PC-9 (cell line): ENCODE measurements at regions not wholly inside any gene's neighbourhood (a gene's known extent, or its start where the extent isn't known, plus 50 kb on each side); places are given as distances from the start of the nearest gene placed in this dataset.
"Not testable (repeated sequence)": the region's sequence is repeated elsewhere in the genome, so short reads cannot be mapped to it uniquely, and the experiment has no call there.

Experiments
- BruUV-seq: library from RNA; stranded (reverse); fragments of 400-500 nt; replicated peaks from 2 replicates; lab custom pipeline; 2021; lab: Mats Ljungman, UMichigan
- CTCF ChIA-PET: fragments of 300-600 bp; sonication (Branson Sonifier 250); formaldehyde crosslinking; loops from one replicate; lab custom pipeline; 2022; ENCODE audit warnings: antibody characterized with exemption; lab: Charles Lee
- POLR2A ChIA-PET: fragments of 300-600 bp; sonication (Branson Sonifier 250); formaldehyde crosslinking; loops from one replicate; lab custom pipeline; 2022; ENCODE audit warnings: antibody characterized with exemption; ENCODE audit not compliant: unreplicated experiment; lab: Charles Lee
- DNase-seq, 2 experiments: peaks; one replicate each; pipeline versions ENCODE4 v3.0.0 to v3.0.0-alpha.2; 2015 to 2022; ENCODE audit warnings: mixed read lengths in 1 of 2
- H2AFZ ChIP-seq: fragments of 200-600 bp; sonication (generic); 2 replicates; pipeline ENCODE4 v1.8.1; 2017; ENCODE audit warnings: antibody characterized with exemption
- H3F3A ChIP-seq: fragments of 200-600 bp; sonication (generic); 2 replicates; pipeline ENCODE4 v1.8.1; 2017; ENCODE audit warnings: antibody characterized with exemption, mild to moderate bottlenecking, low read depth; ENCODE audit not compliant: insufficient read depth
- H3K27ac ChIP-seq: fragments of 200-600 bp; sonication (generic); 2 replicates; pipeline ENCODE4 v1.6.1; 2016; ENCODE audit warnings: mixed run types
- H3K27me3 ChIP-seq: fragments of 200-600 bp; sonication (generic); 2 replicates; pipeline ENCODE4 v1.6.1; 2016; ENCODE audit warnings: low read depth, mixed run types; ENCODE audit not compliant: insufficient read depth
- H3K36me3 ChIP-seq: fragments of 200-600 bp; sonication (generic); 2 replicates; pipeline ENCODE4 v1.6.1; 2016; ENCODE audit warnings: low read depth, mixed run types
- H3K4me1 ChIP-seq: fragments of 200-600 bp; sonication (generic); replicated peaks from 2 replicates; pipeline ENCODE4 v1.6.1; 2016; ENCODE audit warnings: mixed run types; ENCODE audit not compliant: insufficient read depth
- H3K4me2 ChIP-seq: fragments of 200-600 bp; sonication (generic); 2 replicates; pipeline ENCODE4 v1.6.1; 2017; ENCODE audit warnings: mixed run types
- H3K4me3 ChIP-seq: fragments of 200-600 bp; sonication (generic); 2 replicates; pipeline ENCODE4 v1.6.1; 2016; ENCODE audit warnings: mixed run types
- H3K79me2 ChIP-seq: fragments of 200-600 bp; sonication (generic); 2 replicates; pipeline ENCODE4 v1.6.1; 2017; ENCODE audit warnings: low read depth, mixed run types
- H3K9me2 ChIP-seq: fragments of 200-600 bp; sonication (generic); 2 replicates; pipeline ENCODE4 v1.8.1; 2017; ENCODE audit warnings: mild to moderate bottlenecking; ENCODE audit not compliant: insufficient read depth
- H3K9me3 ChIP-seq: fragments of 200-600 bp; sonication (generic); 2 replicates; pipeline ENCODE4 v1.8.1; 2016; ENCODE audit warnings: low read depth; ENCODE audit not compliant: insufficient read depth
- H4K20me1 ChIP-seq: fragments of 200-600 bp; sonication (generic); 2 replicates; pipeline ENCODE4 v1.8.1; 2017; ENCODE audit not compliant: insufficient read depth
- EZH2 ChIP-seq: fragments of 200-600 bp; sonication (generic); IDR thresholded peaks from 2 replicates; pipeline ENCODE4 v1.8.0; 2017; ENCODE audit warnings: antibody characterized with exemption, low read depth
- intact Hi-C: fragments of 100-400 bp; cut with micrococcal nuclease; formaldehyde crosslinking; loops from one replicate; pipeline ENCODE4 v1.10.0; 2022; ENCODE audit not compliant: unreplicated experiment
- TF ChIP-seq, protein P1 (sequence below): fragments of 200-600 bp; sonication (generic); conservative IDR thresholded peaks from 2 replicates; pipeline ENCODE4 v1.6.1; 2017; ENCODE audit warnings: mixed run types, antibody characterized with exemption, mild to moderate bottlenecking, moderate library complexity

DNA sequence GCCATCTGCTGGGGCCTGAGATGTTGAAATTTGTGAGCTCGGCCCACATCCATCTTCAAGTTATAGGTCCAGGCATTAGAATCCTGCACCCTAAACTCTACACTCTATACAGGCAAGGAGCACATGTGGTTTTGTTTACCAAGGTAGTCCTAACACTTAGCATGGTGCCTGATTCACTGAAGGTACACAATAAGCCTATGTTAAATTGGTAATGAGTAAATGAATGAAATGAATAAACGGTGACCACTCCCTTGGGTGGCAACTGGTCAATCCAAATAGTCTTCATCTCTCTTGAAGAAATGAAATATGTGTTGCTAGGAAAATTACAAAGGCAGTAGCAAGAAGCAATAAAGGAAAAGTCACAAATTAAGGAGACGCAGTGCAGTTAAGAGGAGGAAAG, 359.3 kb upstream of the UBE2E2 start:
- Histone ChIP-seq H3K79me2 (no peaks in the 10 kb centered on the region), H3K4me2 (no peak overlapping the region), H3K27ac (no peak overlapping the region), H3K36me3 (no peaks in the 10 kb centered on the region), H3K9me2 (0 out of 2 replicates have a peak, but pooled peaks cover 5% of the 10 kb centered on the region), H3K27me3 (no peaks in the 10 kb centered on the region), H4K20me1 (no peaks in the 10 kb centered on the region), H3K4me3 (no peak overlapping the region), H2AFZ (no peak overlapping the region), H3F3A (no peaks in the 10 kb centered on the region), H3K9me3 (no peaks in the 10 kb centered on the region), H3K4me1 (no peaks in the 10 kb centered on the region)
- no peak for DNase-seq
- no TSS peak for BruUV-seq
- TF ChIP-seq EZH2 = no peak
- TF ChIP-seq, protein P1, sequence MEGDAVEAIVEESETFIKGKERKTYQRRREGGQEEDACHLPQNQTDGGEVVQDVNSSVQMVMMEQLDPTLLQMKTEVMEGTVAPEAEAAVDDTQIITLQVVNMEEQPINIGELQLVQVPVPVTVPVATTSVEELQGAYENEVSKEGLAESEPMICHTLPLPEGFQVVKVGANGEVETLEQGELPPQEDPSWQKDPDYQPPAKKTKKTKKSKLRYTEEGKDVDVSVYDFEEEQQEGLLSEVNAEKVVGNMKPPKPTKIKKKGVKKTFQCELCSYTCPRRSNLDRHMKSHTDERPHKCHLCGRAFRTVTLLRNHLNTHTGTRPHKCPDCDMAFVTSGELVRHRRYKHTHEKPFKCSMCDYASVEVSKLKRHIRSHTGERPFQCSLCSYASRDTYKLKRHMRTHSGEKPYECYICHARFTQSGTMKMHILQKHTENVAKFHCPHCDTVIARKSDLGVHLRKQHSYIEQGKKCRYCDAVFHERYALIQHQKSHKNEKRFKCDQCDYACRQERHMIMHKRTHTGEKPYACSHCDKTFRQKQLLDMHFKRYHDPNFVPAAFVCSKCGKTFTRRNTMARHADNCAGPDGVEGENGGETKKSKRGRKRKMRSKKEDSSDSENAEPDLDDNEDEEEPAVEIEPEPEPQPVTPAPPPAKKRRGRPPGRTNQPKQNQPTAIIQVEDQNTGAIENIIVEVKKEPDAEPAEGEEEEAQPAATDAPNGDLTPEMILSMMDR = no peak
- CTCF ChIA-PET = no interaction called here
- intact Hi-C loops = no loop called here
- POLR2A ChIA-PET = no interaction called here

DNA sequence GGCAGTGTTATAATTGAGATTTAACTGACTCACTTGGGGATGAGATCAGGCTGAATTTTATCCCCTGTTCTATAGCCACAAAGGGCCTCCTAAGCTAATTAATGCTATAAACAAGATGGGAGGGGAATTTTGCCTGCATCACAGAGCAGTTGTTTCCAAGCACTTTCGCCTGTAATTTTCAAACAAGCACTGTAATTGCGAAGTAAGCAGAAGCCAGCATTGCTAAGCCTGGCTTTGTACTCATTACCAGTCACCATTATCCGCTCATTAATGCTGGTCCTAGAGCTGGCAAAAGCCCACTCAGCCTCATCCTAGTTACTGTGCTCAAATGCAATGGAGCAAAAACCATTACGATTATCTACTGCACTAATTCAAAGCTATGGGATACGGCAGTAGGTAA, 356.6 kb upstream of the UBE2E2 start:
- H3K4me3 ChIP-seq = no peak overlapping the region
- intact Hi-C loops = no loop called here
- no peak overlapping the region for H2AFZ ChIP-seq
- POLR2A ChIA-PET = no interaction called here
- no peaks in the 10 kb centered on the region for H3K4me1 ChIP-seq
- H3K9me2 ChIP-seq = no peaks in the 10 kb centered on the region
- no peaks in the 10 kb centered on the region for H3K27me3 ChIP-seq
- H3K36me3 ChIP-seq = no peaks in the 10 kb centered on the region
- H3K27ac ChIP-seq = no peak overlapping the region
- no TSS peak for BruUV-seq
- no peak for DNase-seq
- no peaks in the 10 kb centered on the region for H3F3A ChIP-seq
- no peaks in the 10 kb centered on the region for H4K20me1 ChIP-seq
- no peaks in the 10 kb centered on the region for H3K9me3 ChIP-seq
- CTCF ChIA-PET = no interaction called here
- H3K79me2 ChIP-seq = no peaks in the 10 kb centered on the region
- TF ChIP-seq EZH2 = no peak
- H3K4me2 ChIP-seq = no peak overlapping the region

DNA sequence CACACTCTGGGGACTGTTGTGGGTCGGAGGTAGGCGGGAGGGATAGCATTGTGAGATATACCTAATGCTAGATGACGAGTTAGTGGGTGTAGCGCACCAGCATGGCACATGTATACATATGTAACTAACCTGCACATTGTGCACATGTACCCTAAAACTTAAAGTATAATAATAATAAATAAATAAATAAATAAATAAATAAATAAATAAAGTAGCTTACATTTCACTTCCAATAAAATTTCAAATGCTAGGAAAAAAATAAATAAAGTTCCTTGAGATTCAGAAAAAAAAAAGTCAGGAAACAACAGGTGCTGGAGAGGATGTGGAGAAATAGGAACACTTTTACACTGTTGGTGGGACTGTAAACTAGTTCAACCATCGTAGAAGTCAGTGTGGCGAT, 353.5 kb upstream of the UBE2E2 start:
- BruUV-seq, H3K27me3 ChIP-seq, CTCF ChIA-PET, H3K4me1 ChIP-seq, POLR2A ChIA-PET, H3K9me2 ChIP-seq, H3K36me3 ChIP-seq, H3K4me2 ChIP-seq, H3K4me3 ChIP-seq, H3F3A ChIP-seq, H3K27ac ChIP-seq, DNase-seq, H3K9me3 ChIP-seq, H3K79me2 ChIP-seq, H4K20me1 ChIP-seq, H2AFZ ChIP-seq, intact Hi-C loops: not testable (repeated sequence)

DNA sequence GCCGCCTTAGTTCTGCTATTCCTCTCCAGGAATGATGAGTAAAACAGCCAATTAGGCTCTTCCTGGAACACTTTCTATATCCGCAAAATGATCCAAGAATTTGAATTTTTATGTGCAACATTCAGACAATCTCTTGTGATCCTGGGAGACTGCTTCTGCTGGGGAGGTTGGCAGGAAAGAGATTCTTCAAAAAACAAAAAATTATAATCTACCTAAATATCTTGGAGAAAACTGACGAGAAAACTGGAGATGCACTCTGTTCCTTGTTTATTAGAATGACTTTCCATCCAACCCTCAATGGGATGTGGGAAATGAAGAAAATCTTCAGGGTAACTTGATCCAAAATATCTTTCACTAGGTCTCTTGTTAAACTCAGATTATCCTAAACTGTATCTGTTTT, 346.3 kb upstream of the UBE2E2 start:
- H4K20me1 ChIP-seq = no peaks in the 10 kb centered on the region
- intact Hi-C loops = no loop called here
- no peaks in the 10 kb centered on the region for H3F3A ChIP-seq
- H3K9me2 ChIP-seq = no peaks in the 10 kb centered on the region
- no peak overlapping the region for H3K4me2 ChIP-seq
- CTCF ChIA-PET = no interaction called here
- no peak overlapping the region for H3K4me3 ChIP-seq
- no peak overlapping the region for H3K27ac ChIP-seq
- H3K79me2 ChIP-seq = no peaks in the 10 kb centered on the region
- no peaks in the 10 kb centered on the region for H3K9me3 ChIP-seq
- DNase-seq = no peak
- POLR2A ChIA-PET = no interaction called here
- H3K4me1 ChIP-seq = peaks cover 12% of the 10 kb centered on the region
- 0 out of 2 replicates have a peak, but pooled peaks cover 4% of the 10 kb centered on the region for H3K27me3 ChIP-seq
- no peak overlapping the region for H2AFZ ChIP-seq
- no TSS peak for BruUV-seq
- no peak for TF ChIP-seq EZH2
- TF ChIP-seq, protein P1 = no peak
- no peaks in the 10 kb centered on the region for H3K36me3 ChIP-seq
